ENCODE measurements at regions not wholly inside any gene's neighbourhood (a gene's known extent, or its start where the extent isn't known, plus 50 kb on each side); places are given as distances from the start of the nearest gene placed in this dataset.

- ATAC-seq (ENCODE audit: low read depth in 2 of 2) (no peak), DNase-seq (no peak)
- no peaks in the 10 kb centered on the region for H3K4me1 Mint-ChIP-seq
- peaks cover 6% of the 10 kb centered on the region for H3K27me3 Mint-ChIP-seq
- H3K27ac ChIP-seq (ENCODE audit: insufficient read depth, low read length, poor library complexity, severe bottlenecking), result no peak overlapping the region
- no peaks in the 10 kb centered on the region for H3K4me1 ChIP-seq (ENCODE audit: control insufficient read depth, insufficient read depth, low read length, poor library complexity, severe bottlenecking)
- no peaks in the 10 kb centered on the region for H3K9me3 ChIP-seq (ENCODE audit: control insufficient read depth in 2 of 2, low read length in 2 of 2)
- no peak overlapping the region for H3K4me3 Mint-ChIP-seq
- no peak overlapping the region for H3K27ac Mint-ChIP-seq
- peaks cover 4% of the 10 kb centered on the region for H3K36me3 Mint-ChIP-seq
- no peaks in the 10 kb centered on the region for H3K36me3 ChIP-seq (ENCODE audit: control insufficient read depth, insufficient read depth, low read length)
- H3K4me3 ChIP-seq (ENCODE audit: low read depth, low read length), result no peak overlapping the region
- peaks cover 2% of the 10 kb centered on the region for H3K27me3 ChIP-seq (ENCODE audit: control insufficient read depth, insufficient read depth, low read length)
- peaks cover 0 to 4% (median 0%) of the 10 kb centered on the region in 7 donors for H3K9me3 Mint-ChIP-seq
Observed at GRCh38 chr3:115281697-115282675, 134.9 kb upstream of the ZBTB20 start.

GRCh38 chr3:115284980-115285379 is 137.9 kb upstream of the ZBTB20 start:
- Histone ChIP-seq H3K36me3 (ENCODE audit: control insufficient read depth, insufficient read depth, low read length) (no peaks in the 10 kb centered on the region), H3K4me3 (ENCODE audit: low read depth, low read length) (no peak overlapping the region), H3K27ac (ENCODE audit: insufficient read depth, low read length, poor library complexity, severe bottlenecking) (no peak overlapping the region), H3K9me3 (ENCODE audit: control insufficient read depth in 2 of 2, low read length in 2 of 2) (no peaks in the 10 kb centered on the region), H3K4me1 (ENCODE audit: control insufficient read depth, insufficient read depth, low read length, poor library complexity, severe bottlenecking) (no peaks in the 10 kb centered on the region), H3K27me3 (ENCODE audit: control insufficient read depth, insufficient read depth, low read length) (no peaks in the 10 kb centered on the region)
- H3K4me3 Mint-ChIP-seq, result no peak overlapping the region
- peaks cover 6% of the 10 kb centered on the region for H3K27me3 Mint-ChIP-seq
- peaks cover 0 to 4% (median 0%) of the 10 kb centered on the region in 7 donors for H3K9me3 Mint-ChIP-seq
- DNase-seq, result no peak
- no peak overlapping the region for H3K27ac Mint-ChIP-seq
- H3K4me1 Mint-ChIP-seq, result no peaks in the 10 kb centered on the region
- ATAC-seq (ENCODE audit: low read depth in 2 of 2), result no peak
- no peaks in the 10 kb centered on the region for H3K36me3 Mint-ChIP-seq

GRCh38 chr3:115286529-115287197 is 139.6 kb upstream of the ZBTB20 start:
- Mint-ChIP-seq H3K27me3 (no peaks in the 10 kb centered on the region), H3K9me3 (peaks cover 0 to 3% (median 0%) of the 10 kb centered on the region in 7 donors), H3K4me1 (no peaks in the 10 kb centered on the region), H3K36me3 (no peaks in the 10 kb centered on the region), H3K4me3 (no peak overlapping the region), H3K27ac (no peak overlapping the region)
- no peak for DNase-seq
- no peak overlapping the region for H3K4me3 ChIP-seq (ENCODE audit: low read depth, low read length)
- ATAC-seq (ENCODE audit: low read depth in 2 of 2), result no peak
- H3K9me3 ChIP-seq (ENCODE audit: control insufficient read depth in 2 of 2, low read length in 2 of 2), result no peaks in the 10 kb centered on the region
- H3K36me3 ChIP-seq (ENCODE audit: control insufficient read depth, insufficient read depth, low read length), result no peaks in the 10 kb centered on the region
- no peaks in the 10 kb centered on the region for H3K4me1 ChIP-seq (ENCODE audit: control insufficient read depth, insufficient read depth, low read length, poor library complexity, severe bottlenecking)
- H3K27ac ChIP-seq (ENCODE audit: insufficient read depth, low read length, poor library complexity, severe bottlenecking), result no peak overlapping the region
- no peaks in the 10 kb centered on the region for H3K27me3 ChIP-seq (ENCODE audit: control insufficient read depth, insufficient read depth, low read length)

GRCh38 chr3:115287198-115287597 is 140.1 kb upstream of the ZBTB20 start:
- Histone ChIP-seq H3K9me3 (ENCODE audit: control insufficient read depth in 2 of 2, low read length in 2 of 2) (no peaks in the 10 kb centered on the region), H3K36me3 (ENCODE audit: control insufficient read depth, insufficient read depth, low read length) (no peaks in the 10 kb centered on the region), H3K27ac (ENCODE audit: insufficient read depth, low read length, poor library complexity, severe bottlenecking) (no peak overlapping the region), H3K27me3 (ENCODE audit: control insufficient read depth, insufficient read depth, low read length) (no peaks in the 10 kb centered on the region), H3K4me1 (ENCODE audit: control insufficient read depth, insufficient read depth, low read length, poor library complexity, severe bottlenecking) (no peaks in the 10 kb centered on the region), H3K4me3 (ENCODE audit: low read depth, low read length) (no peak overlapping the region)
- ATAC-seq (ENCODE audit: low read depth in 2 of 2) (no peak), DNase-seq (no peak)
- Mint-ChIP-seq H3K9me3 (peaks cover 0 to 3% (median 0%) of the 10 kb centered on the region in 7 donors), H3K27ac (no peak overlapping the region), H3K4me3 (no peak overlapping the region), H3K36me3 (no peaks in the 10 kb centered on the region), H3K4me1 (no peaks in the 10 kb centered on the region), H3K27me3 (no peaks in the 10 kb centered on the region)

- no peaks in the 10 kb centered on the region for H3K36me3 Mint-ChIP-seq
Observed at GRCh38 chr3:115292131-115292530, 145.0 kb upstream of the ZBTB20 start.

GRCh38 chr3:115292677-115293165 is 145.6 kb upstream of the ZBTB20 start:
- peaks cover 0 to 4% (median 0%) of the 10 kb centered on the region in 7 donors for H3K9me3 Mint-ChIP-seq
- no peak overlapping the region for H3K27ac Mint-ChIP-seq
- Histone ChIP-seq H3K27ac (ENCODE audit: insufficient read depth, low read length, poor library complexity, severe bottlenecking) (no peak overlapping the region), H3K27me3 (ENCODE audit: control insufficient read depth, insufficient read depth, low read length) (no peaks in the 10 kb centered on the region), H3K4me1 (ENCODE audit: control insufficient read depth, insufficient read depth, low read length, poor library complexity, severe bottlenecking) (no peaks in the 10 kb centered on the region), H3K36me3 (ENCODE audit: control insufficient read depth, insufficient read depth, low read length) (no peaks in the 10 kb centered on the region), H3K9me3 (ENCODE audit: control insufficient read depth in 2 of 2, low read length in 2 of 2) (no peaks in the 10 kb centered on the region), H3K4me3 (ENCODE audit: low read depth, low read length) (no peak overlapping the region)
- H3K27me3 Mint-ChIP-seq, result no peaks in the 10 kb centered on the region
- no peak for DNase-seq
- ATAC-seq (ENCODE audit: low read depth in 2 of 2), result no peak
- no peaks in the 10 kb centered on the region for H3K36me3 Mint-ChIP-seq
- H3K4me1 Mint-ChIP-seq, result no peaks in the 10 kb centered on the region
- H3K4me3 Mint-ChIP-seq, result no peak overlapping the region

More at GRCh38 chr3:115292131-115292530, 145.0 kb upstream of the ZBTB20 start:
- Mint-ChIP-seq H3K9me3 (peaks cover 0 to 4% (median 0%) of the 10 kb centered on the region in 7 donors), H3K4me3 (no peak overlapping the region), H3K4me1 (no peaks in the 10 kb centered on the region), H3K27ac (peak overlapping the region in 1 of 3 donors; percentile 34), H3K27me3 (no peaks in the 10 kb centered on the region)
- Histone ChIP-seq H3K4me1 (ENCODE audit: control insufficient read depth, insufficient read depth, low read length, poor library complexity, severe bottlenecking) (no peaks in the 10 kb centered on the region), H3K9me3 (ENCODE audit: control insufficient read depth in 2 of 2, low read length in 2 of 2) (no peaks in the 10 kb centered on the region), H3K27ac (ENCODE audit: insufficient read depth, low read length, poor library complexity, severe bottlenecking) (no peak overlapping the region), H3K36me3 (ENCODE audit: control insufficient read depth, insufficient read depth, low read length) (no peaks in the 10 kb centered on the region), H3K27me3 (ENCODE audit: control insufficient read depth, insufficient read depth, low read length) (no peaks in the 10 kb centered on the region), H3K4me3 (ENCODE audit: low read depth, low read length) (no peak overlapping the region)
- DNase-seq, result no peak
- no peak for ATAC-seq (ENCODE audit: low read depth in 2 of 2)

GRCh38 chr3:115293321-115293720 is 146.2 kb upstream of the ZBTB20 start:
- Mint-ChIP-seq H3K4me3 (no peak overlapping the region), H3K4me1 (no peaks in the 10 kb centered on the region), H3K36me3 (no peaks in the 10 kb centered on the region), H3K27ac (no peak overlapping the region), H3K9me3 (peaks cover 0 to 4% (median 0%) of the 10 kb centered on the region in 7 donors), H3K27me3 (no peaks in the 10 kb centered on the region)
- Histone ChIP-seq H3K9me3 (ENCODE audit: control insufficient read depth in 2 of 2, low read length in 2 of 2) (no peaks in the 10 kb centered on the region), H3K4me1 (ENCODE audit: control insufficient read depth, insufficient read depth, low read length, poor library complexity, severe bottlenecking) (no peaks in the 10 kb centered on the region), H3K27me3 (ENCODE audit: control insufficient read depth, insufficient read depth, low read length) (no peaks in the 10 kb centered on the region), H3K36me3 (ENCODE audit: control insufficient read depth, insufficient read depth, low read length) (no peaks in the 10 kb centered on the region), H3K4me3 (ENCODE audit: low read depth, low read length) (no peak overlapping the region), H3K27ac (ENCODE audit: insufficient read depth, low read length, poor library complexity, severe bottlenecking) (no peak overlapping the region)
- ATAC-seq (ENCODE audit: low read depth in 2 of 2) (no peak), DNase-seq (no peak)

All from CD4-positive, CD25-positive, alpha-beta regulatory T cell (primary cell).